GM19438 (cell line): ENCODE measurements at regions not wholly inside any gene's neighbourhood (a gene's known extent, or its start where the extent isn't known, plus 50 kb on each side); places are given as distances from the start of the nearest gene placed in this dataset.

Experiments used
- ATAC-seq: cut with Tn5 transposase; IDR thresholded peaks from one replicate; pipeline ENCODE4 v1.9.1; 2021; ENCODE audit warnings: low read depth; ENCODE audit not compliant: unreplicated experiment

- no peak for ATAC-seq
Observed at GRCh38 chr18:55869556-55870501, 281.8 kb upstream of the TCF4 start.

- no peak for ATAC-seq
Observed at GRCh38 chr18:55868909-55869308, 280.9 kb upstream of the TCF4 start.

- no peak for ATAC-seq
Observed at GRCh38 chr18:55866886-55867285, 278.9 kb upstream of the TCF4 start.

- ATAC-seq: no peak
Observed at GRCh38 chr18:55866006-55866405, 278.0 kb upstream of the TCF4 start.

- ATAC-seq: no peak
Observed at GRCh38 chr18:55864281-55864680, 276.3 kb upstream of the TCF4 start.

- no peak for ATAC-seq
Observed at GRCh38 chr18:55863876-55864275, 275.9 kb upstream of the TCF4 start.

- ATAC-seq: no peak
Observed at GRCh38 chr18:55863391-55863706, 275.4 kb upstream of the TCF4 start.

- no peak for ATAC-seq
Observed at GRCh38 chr18:55862693-55863390, 274.9 kb upstream of the TCF4 start.

GRCh38 chr18:55861266-55861665, 273.3 kb upstream of the TCF4 start:
- ATAC-seq: no peak

- no peak for ATAC-seq
Observed at GRCh38 chr18:55858661-55859515, 270.9 kb upstream of the TCF4 start.

GRCh38 chr18:55857956-55858355, 270.0 kb upstream of the TCF4 start:
- ATAC-seq: no peak

GRCh38 chr18:55857409-55857808, 269.4 kb upstream of the TCF4 start:
- ATAC-seq: no peak

- ATAC-seq: no peak
Observed at GRCh38 chr18:55856679-55857078, 268.7 kb upstream of the TCF4 start.

- no peak for ATAC-seq
Observed at GRCh38 chr18:55856229-55856628, 268.2 kb upstream of the TCF4 start.

- no peak for ATAC-seq
Observed at GRCh38 chr18:55853268-55853667, 265.3 kb upstream of the TCF4 start.

- no peak for ATAC-seq
Observed at GRCh38 chr18:55850904-55851303, 262.9 kb upstream of the TCF4 start.

- ATAC-seq: no peak
Observed at GRCh38 chr18:55849391-55849790, 261.4 kb upstream of the TCF4 start.

- ATAC-seq: no peak
Observed at GRCh38 chr18:55847960-55848359, 260.0 kb upstream of the TCF4 start.

GRCh38 chr18:55845221-55845620, 257.2 kb upstream of the TCF4 start:
- ATAC-seq: no peak

GRCh38 chr18:55844382-55844781, 256.4 kb upstream of the TCF4 start:
- no peak for ATAC-seq

- no peak for ATAC-seq
Observed at GRCh38 chr18:55841314-55841713, 253.3 kb upstream of the TCF4 start.
